Keratinocyte (primary cell): ENCODE measurements at regions not wholly inside any gene's neighbourhood (a gene's known extent, or its start where the extent isn't known, plus 50 kb on each side); places are given as distances from the start of the nearest gene placed in this dataset.

Experiments used
- DNase-seq: peaks from one replicate; pipeline ENCODE4 v3.0.0-alpha.2; 2011; ENCODE audit warnings: low read depth, missing footprints, low spot score
- FAIRE-seq: peaks from 2 replicates; lab custom pipeline; 2011; peaks lifted over from hg19 to GRCh38; lab: Jason Lieb, UNC
- H2AFZ ChIP-seq: 2 replicates; pipeline ENCODE4 v1.6.0; 2012; ENCODE audit warnings: low read length, control low read depth, inconsistent platforms; ENCODE audit not compliant: control insufficient read depth
- H3K27ac ChIP-seq: 2 replicates; pipeline ENCODE4 v1.5.1; 2011; ENCODE audit warnings: low read length; ENCODE audit not compliant: control insufficient read depth, insufficient read depth
- H3K27me3 ChIP-seq: 3 replicates; pipeline ENCODE4 v1.6.0; 2011; ENCODE audit warnings: low read length; ENCODE audit not compliant: control insufficient read depth, insufficient read depth; ENCODE audit errors: extremely low read depth
- H3K36me3 ChIP-seq, 2 experiments: 2 replicates in 1 of 2; 3 replicates in 1 of 2; pipeline ENCODE4 v1.5.1; 2011; ENCODE audit warnings: low read length in 2 of 2, mild to moderate bottlenecking in 1 of 2; ENCODE audit not compliant: control insufficient read depth in 2 of 2, insufficient read depth in 2 of 2; ENCODE audit errors: extremely low read depth in 1 of 2
- H3K4me1 ChIP-seq: 3 replicates; pipeline ENCODE4 v1.5.1; 2011; ENCODE audit warnings: low read length; ENCODE audit not compliant: control insufficient read depth, insufficient read depth; ENCODE audit errors: extremely low read depth
- H3K4me2 ChIP-seq: 3 replicates; pipeline ENCODE4 v1.6.0; 2011; ENCODE audit warnings: low read depth, low read length; ENCODE audit not compliant: control insufficient read depth, insufficient read depth; ENCODE audit errors: extremely low read depth
- H3K4me3 ChIP-seq, 3 experiments: fragments of 200-600 bp in 1 of 3; sonication (generic) in 1 of 3; 2 replicates in 2 of 3; 3 replicates in 1 of 3; pipeline ENCODE4 v1.5.1; 2011 to 2016; ENCODE audit warnings: low read length in 3 of 3, mild to moderate bottlenecking in 3 of 3, control low read depth in 2 of 3, inconsistent platforms in 1 of 3, low read depth in 1 of 3, mixed read lengths in 1 of 3, mixed run types in 1 of 3, moderate library complexity in 1 of 3; ENCODE audit not compliant: control insufficient read depth in 2 of 3, insufficient read depth in 2 of 3; ENCODE audit errors: extremely low read depth in 1 of 3
- H3K79me2 ChIP-seq: 2 replicates; pipeline ENCODE4 v1.6.0; 2012; ENCODE audit warnings: low read length; ENCODE audit not compliant: control insufficient read depth, insufficient read depth
- H3K9ac ChIP-seq: 3 replicates; pipeline ENCODE4 v1.6.0; 2011; ENCODE audit warnings: low read length; ENCODE audit not compliant: control insufficient read depth, insufficient read depth; ENCODE audit errors: extremely low read depth
- H3K9me1 ChIP-seq: 3 replicates; pipeline ENCODE4 v1.6.0; 2011; ENCODE audit warnings: low read length; ENCODE audit not compliant: control insufficient read depth, insufficient read depth; ENCODE audit errors: extremely low read depth
- H3K9me3 ChIP-seq: 2 replicates; pipeline ENCODE4 v1.5.1; 2012; ENCODE audit warnings: low read depth, low read length; ENCODE audit not compliant: control insufficient read depth
- H4K20me1 ChIP-seq: 3 replicates; pipeline ENCODE4 v1.6.0; 2011; ENCODE audit warnings: low read length; ENCODE audit not compliant: control insufficient read depth, insufficient read depth; ENCODE audit errors: extremely low read depth
- CTCF ChIP-seq, 3 experiments: IDR thresholded peaks in 1 of 3; conservative IDR thresholded peaks in 1 of 3; optimal IDR thresholded peaks in 1 of 3; 2 replicates in 2 of 3; 3 replicates in 1 of 3; pipeline versions ENCODE3 to v1.5.1; 2011; ENCODE audit warnings: low read length in 3 of 3, mild to moderate bottlenecking in 3 of 3, moderate library complexity in 2 of 3, control low read depth in 1 of 3, inconsistent platforms in 1 of 3; ENCODE audit not compliant: insufficient read depth in 2 of 3; ENCODE audit errors: extremely low read depth in 1 of 3
- EZH2 ChIP-seq: IDR thresholded peaks from one replicate; pipeline ENCODE4 v1.6.1; 2012; ENCODE audit warnings: inconsistent platforms, mild to moderate bottlenecking, low read length, moderate library complexity
- dilution Hi-C: fragments of 300-500 bp; cut with MboI; formaldehyde crosslinking; loops from one replicate; pipeline ENCODE4 v1.7.0; 2020; ENCODE audit warnings: low sequenced_read_pairs; ENCODE audit not compliant: extremely low pct_ligation_motif_present

GRCh38 chr9:129493706-129494047, 127.2 kb downstream of the C9orf50 start:
- no peaks in the 10 kb centered on the region for H3K9me1 ChIP-seq
- no peaks in the 10 kb centered on the region for H4K20me1 ChIP-seq
- no peaks in the 10 kb centered on the region for H3K79me2 ChIP-seq
- H3K27ac ChIP-seq: no peak overlapping the region
- H3K4me2 ChIP-seq: no peak overlapping the region
- DNase-seq: no peak
- no peak overlapping the region for H3K9ac ChIP-seq
- no peaks in the 10 kb centered on the region for H3K9me3 ChIP-seq
- dilution Hi-C loops: no loop called here
- H3K4me1 ChIP-seq: peaks cover 47% of the 10 kb centered on the region
- H3K27me3 ChIP-seq: no peaks in the 10 kb centered on the region
- no peak overlapping the region for H2AFZ ChIP-seq
- TF ChIP-seq EZH2 (no peak), CTCF (optimal IDR thresholded peaks at IDR 0.05 in 1 of 3, IDR thresholded peaks at IDR 0.05 in 1 of 3, conservative IDR thresholded peaks at IDR 0.05 in 1 of 3; ENCODE audit: extremely low read depth in 1 of 3, insufficient read depth in 2 of 3, low read length in 3 of 3) (no peak)
- FAIRE-seq: no peak
- no peaks in the 10 kb centered on the region for H3K36me3 ChIP-seq
- H3K4me3 ChIP-seq: no peak overlapping the region

- Histone ChIP-seq H3K27ac (no peak overlapping the region), H3K9me1 (no peaks in the 10 kb centered on the region), H3K4me3 (no peak overlapping the region), H3K4me2 (no peak overlapping the region), H3K9ac (no peak overlapping the region), H3K4me1 (peaks cover 48% of the 10 kb centered on the region), H3K36me3 (no peaks in the 10 kb centered on the region), H3K9me3 (no peaks in the 10 kb centered on the region), H3K27me3 (no peaks in the 10 kb centered on the region), H4K20me1 (no peaks in the 10 kb centered on the region), H2AFZ (no peak overlapping the region), H3K79me2 (no peaks in the 10 kb centered on the region)
- FAIRE-seq: no peak
- no peak for DNase-seq
- dilution Hi-C loops: no loop called here
- TF ChIP-seq EZH2 (no peak), CTCF (optimal IDR thresholded peaks at IDR 0.05 in 1 of 3, IDR thresholded peaks at IDR 0.05 in 1 of 3, conservative IDR thresholded peaks at IDR 0.05 in 1 of 3; ENCODE audit: extremely low read depth in 1 of 3, insufficient read depth in 2 of 3, low read length in 3 of 3) (no peak)
Measured at GRCh38 chr9:129493002-129493705, 127.7 kb downstream of the C9orf50 start.
